HG03575 (cell line): ENCODE measurements at regions not wholly inside any gene's neighbourhood (a gene's known extent, or its start where the extent isn't known, plus 50 kb on each side); places are given as distances from the start of the nearest gene placed in this dataset.

Source experiments
- ATAC-seq: cut with Tn5 transposase; IDR thresholded peaks from one replicate; pipeline ENCODE4 v1.9.1; 2021; ENCODE audit not compliant: unreplicated experiment, insufficient number of reproducible peaks, low FRiP score; ENCODE audit errors: extremely low read depth

DNA sequence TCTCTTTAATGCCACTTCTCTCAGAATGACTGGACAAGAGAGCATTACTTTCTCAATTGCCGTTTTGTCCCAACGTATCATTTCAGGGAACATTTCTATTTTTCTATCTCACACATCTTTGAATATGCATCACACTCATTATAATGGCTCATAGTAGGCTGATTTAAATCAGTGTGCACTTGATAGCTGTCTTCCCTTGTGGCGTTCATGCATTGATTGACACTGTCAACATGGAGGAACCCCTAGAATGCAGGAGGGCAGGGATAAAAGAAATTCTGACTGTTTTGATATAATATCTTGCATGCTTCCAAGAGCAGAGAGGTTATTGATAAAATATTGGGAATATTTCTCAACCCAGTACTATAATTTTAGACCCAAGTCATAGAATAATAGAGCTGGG lies 1528.9 kb upstream of the FLRT2 start:
- ATAC-seq, result no peak

DNA sequence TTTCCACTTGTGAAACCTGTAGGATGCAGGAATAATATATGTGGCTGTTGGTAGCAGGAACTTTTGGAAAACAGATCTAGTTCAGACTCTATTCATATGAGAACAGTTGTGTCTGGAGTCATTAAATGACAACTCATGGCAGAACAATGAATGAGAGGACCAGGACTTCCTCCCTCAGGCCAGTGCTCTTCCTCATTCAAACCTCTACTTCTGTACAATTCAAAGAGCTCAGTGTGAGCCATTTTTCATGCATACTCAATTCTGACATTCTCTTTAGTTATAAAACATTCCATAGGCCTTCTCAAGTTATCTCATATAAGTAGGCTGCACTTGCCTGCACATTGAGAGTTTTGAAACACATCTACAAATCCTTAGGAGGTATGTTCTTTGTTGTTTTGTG lies 1526.6 kb upstream of the FLRT2 start:
- ATAC-seq, result no peak

- no peak for ATAC-seq
Observed at GRCh38 chr14:84006643-84007155, 1523.2 kb upstream of the FLRT2 start.

DNA sequence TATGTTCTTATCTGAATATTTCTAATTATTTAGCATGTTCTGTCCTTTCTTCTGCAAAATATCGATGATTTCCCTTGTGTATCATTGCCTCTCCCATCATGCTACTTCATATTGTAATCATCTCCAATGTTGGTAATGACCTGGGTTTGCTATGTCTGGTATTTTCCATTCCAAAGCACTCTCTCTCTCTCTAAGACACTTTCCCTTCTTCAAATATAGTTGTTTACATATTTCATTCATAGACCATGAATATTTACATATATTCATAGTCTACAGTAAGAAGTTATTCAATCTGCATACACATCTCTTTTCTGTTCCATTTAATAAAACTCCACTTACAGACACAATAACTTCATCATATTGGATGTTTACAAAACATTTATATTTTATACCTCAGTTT lies 1516.5 kb upstream of the FLRT2 start:
- no peak for ATAC-seq

DNA sequence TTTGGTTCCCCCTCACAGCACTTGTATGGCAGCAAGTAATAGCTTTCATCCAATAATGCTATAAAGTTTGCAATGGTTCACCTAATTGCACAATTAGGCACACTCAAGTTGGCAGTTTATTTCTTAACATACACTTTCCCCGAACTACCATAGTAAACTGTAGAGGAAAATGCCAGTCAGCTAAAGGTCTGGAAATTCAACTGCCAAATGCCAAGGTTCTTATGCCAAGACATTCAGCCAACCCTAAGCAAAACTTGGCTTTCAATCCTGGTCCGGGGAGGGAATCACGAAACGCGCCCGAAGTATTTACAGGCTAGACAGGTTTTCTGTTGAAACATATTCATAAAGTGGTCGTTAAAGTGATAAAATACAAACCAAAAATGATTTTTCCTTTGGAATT lies 1512.4 kb upstream of the FLRT2 start:
- ATAC-seq, result no peak

GRCh38 chr14:84021433-84021832 lies 1508.5 kb upstream of the FLRT2 start:
- no peak for ATAC-seq

GRCh38 chr14:84024231-84024820 lies 1505.6 kb upstream of the FLRT2 start:
- ATAC-seq, result no peak

DNA sequence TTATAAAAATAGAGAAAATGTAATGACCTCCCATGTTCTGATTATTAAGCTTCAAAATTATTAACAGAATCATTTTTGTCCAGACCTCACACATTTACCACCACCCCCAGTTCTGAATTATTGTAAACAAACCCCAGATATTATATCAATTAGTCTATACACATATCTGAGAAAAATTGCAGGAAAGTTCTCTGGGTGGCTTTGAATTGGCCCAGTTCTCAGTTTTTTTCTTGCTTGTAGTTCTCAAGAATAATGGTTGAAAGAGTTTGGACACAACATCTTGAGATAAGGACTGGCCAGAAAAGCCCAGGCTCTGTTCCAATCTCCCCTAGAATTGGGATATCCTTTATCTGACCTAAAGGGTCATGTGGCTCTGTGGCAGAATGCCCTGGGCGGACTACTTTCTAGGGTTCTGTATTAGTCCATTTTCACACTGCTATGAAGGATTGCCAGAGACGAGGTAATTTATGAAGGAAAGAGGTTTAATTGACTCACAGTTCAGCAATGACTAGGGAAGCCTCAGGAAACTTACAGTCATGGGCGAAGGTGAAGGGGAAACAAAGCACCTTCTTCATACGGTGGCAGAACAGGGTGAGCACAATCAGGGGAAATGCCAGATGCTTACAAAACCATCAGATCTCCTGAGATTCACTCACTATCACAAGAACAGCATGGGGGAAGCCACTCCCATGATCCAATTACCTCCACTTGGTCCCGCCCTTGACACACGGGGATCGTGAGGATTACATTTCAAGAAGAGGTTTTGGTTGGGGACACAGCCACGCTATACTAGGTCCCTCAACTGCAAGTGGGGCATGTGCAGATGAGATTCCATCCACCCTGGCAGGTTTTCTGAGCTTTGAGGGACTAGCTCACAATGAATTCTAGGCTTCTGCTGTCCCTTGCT lies 1504.6 kb upstream of the FLRT2 start:
- ATAC-seq, result no peak

- ATAC-seq, result no peak
Observed at GRCh38 chr14:84027351-84027750, 1502.6 kb upstream of the FLRT2 start.

DNA sequence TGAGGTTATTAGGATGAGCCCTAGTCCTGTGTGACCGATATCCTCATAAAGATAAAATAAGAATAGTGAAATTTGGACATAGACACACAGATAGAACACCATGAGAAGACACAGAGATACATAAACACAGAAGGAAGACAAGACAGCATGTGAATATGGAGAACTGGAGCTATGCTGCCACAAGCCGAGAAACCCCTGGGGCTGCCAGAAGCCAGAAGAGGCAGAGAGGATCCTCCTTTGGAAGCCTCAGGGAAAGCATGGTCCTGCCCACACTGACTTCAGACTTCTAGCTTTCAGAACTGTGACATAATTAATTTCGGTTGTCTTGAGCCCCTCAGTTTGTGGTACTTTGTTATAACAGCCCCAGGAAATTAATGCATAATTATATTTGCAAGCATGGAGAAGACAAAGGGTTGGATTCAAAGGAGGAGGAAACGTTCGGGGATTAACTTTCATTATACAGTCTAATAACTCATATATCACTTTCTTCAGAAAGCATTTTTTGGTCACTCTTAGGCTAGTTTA lies 1501.8 kb upstream of the FLRT2 start:
- ATAC-seq, result no peak

DNA sequence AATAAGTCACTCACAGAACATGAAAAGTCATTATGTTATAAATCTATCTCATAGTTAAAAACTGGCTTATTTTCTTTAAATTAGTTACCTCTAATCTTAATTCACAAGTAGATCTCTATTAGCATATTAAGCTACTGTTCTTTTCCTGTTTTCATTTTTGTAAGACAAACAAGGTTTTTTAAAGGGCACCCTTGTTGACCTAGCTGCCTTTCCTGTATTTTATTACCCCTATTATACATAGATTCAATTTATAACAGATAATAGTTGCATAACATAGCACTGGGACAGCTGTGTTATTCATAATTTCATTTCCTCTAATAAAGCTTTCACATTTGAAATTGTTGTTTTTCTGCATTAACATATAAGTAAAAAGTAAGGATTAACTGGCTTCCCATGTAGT lies 1500.7 kb upstream of the FLRT2 start:
- ATAC-seq, result no peak

DNA sequence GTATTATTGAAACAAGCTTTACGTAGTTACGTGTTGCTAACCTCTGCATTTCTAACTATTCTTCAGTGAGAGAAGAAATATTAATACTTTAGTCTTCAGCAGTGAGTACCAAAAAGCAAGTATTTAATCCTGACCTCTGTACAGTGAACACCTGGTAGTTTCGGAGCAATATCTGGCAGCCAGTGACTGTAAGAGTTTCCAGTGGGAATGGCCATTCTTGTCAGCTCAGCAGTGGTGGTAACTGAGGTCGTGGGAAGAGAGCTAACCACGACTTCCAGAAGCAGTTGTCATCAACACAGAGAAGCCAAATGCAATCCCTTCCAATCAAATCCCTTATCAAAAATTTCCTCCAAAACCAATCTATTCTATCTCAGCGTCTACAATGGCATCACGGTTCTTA lies 1500.2 kb upstream of the FLRT2 start:
- no peak for ATAC-seq

GRCh38 chr14:84036840-84037239 lies 1493.1 kb upstream of the FLRT2 start:
- ATAC-seq, result no peak

GRCh38 chr14:84037593-84037992 lies 1492.4 kb upstream of the FLRT2 start:
- ATAC-seq, result no peak

DNA sequence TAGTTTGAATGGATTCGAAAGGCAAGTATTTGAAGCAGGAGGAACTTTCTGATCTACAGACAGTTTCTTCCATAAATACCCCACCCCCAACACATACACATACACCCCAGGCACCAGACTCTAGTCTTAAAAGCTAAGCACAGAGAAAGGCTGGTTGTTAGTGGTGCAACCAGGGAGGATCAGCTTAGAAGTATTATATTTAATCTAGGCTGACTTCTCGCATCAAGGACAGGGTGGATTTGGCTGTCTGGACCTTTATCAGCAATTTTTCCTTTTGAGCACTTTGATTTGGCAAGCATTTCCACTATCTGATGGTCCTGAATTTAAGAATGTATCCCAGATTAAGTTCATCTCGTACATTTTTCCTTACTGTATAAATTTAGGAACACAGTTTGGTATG lies 1489.8 kb upstream of the FLRT2 start:
- ATAC-seq, result no peak

- no peak for ATAC-seq
Observed at GRCh38 chr14:84041421-84041820, 1488.5 kb upstream of the FLRT2 start.

GRCh38 chr14:84042992-84043391 lies 1487.0 kb upstream of the FLRT2 start:
- no peak for ATAC-seq

GRCh38 chr14:84064316-84065125 lies 1465.4 kb upstream of the FLRT2 start:
- no peak for ATAC-seq

- no peak for ATAC-seq
Observed at GRCh38 chr14:84065811-84066210, 1464.1 kb upstream of the FLRT2 start.
